Immature natural killer cell (primary cell): ENCODE measurements at regions not wholly inside any gene's neighbourhood (a gene's known extent, or its start where the extent isn't known, plus 50 kb on each side); places are given as distances from the start of the nearest gene placed in this dataset.
A peak's percentile ranks its signal among the peaks of the same experiment; 100 is the strongest.

Experiments
- DNase-seq, 3 donors: peaks; one replicate each; pipeline ENCODE4 v3.0.0; 2022; ENCODE audit warnings: mixed read lengths in 1 of 3
- H3K27ac Mint-ChIP-seq, 6 donors: one replicate each; pipeline ENCODE4 v1.8.0; 2020; ENCODE audit warnings: mixed read lengths in 6 of 6, mild to moderate bottlenecking in 5 of 6, inconsistent platforms in 4 of 6, moderate library complexity in 3 of 6
- H3K27me3 Mint-ChIP-seq, 3 donors: one replicate each; pipeline ENCODE4 v1.8.0; 2020 to 2021; ENCODE audit warnings: low read depth in 3 of 3, mild to moderate bottlenecking in 3 of 3, mixed read lengths in 3 of 3, moderate library complexity in 3 of 3, inconsistent platforms in 1 of 3
- H3K36me3 Mint-ChIP-seq, 3 donors: one replicate each; pipeline ENCODE4 v1.8.0; 2020; ENCODE audit warnings: mixed read lengths in 3 of 3, inconsistent platforms in 2 of 3, mild to moderate bottlenecking in 2 of 3
- H3K4me1 Mint-ChIP-seq, 2 donors: one replicate each; pipeline ENCODE4 v1.8.0; 2020; ENCODE audit warnings: inconsistent platforms in 2 of 2, mild to moderate bottlenecking in 2 of 2, mixed read lengths in 2 of 2, moderate library complexity in 1 of 2
- H3K4me3 Mint-ChIP-seq, 5 donors: one replicate each; pipeline ENCODE4 v1.8.0; 2020; ENCODE audit warnings: mild to moderate bottlenecking in 5 of 5, mixed read lengths in 5 of 5, inconsistent platforms in 3 of 5, moderate library complexity in 3 of 5
- H3K9me3 Mint-ChIP-seq, 6 donors: one replicate each; pipeline ENCODE4 v1.8.0; 2020; ENCODE audit warnings: mild to moderate bottlenecking in 6 of 6, mixed read lengths in 6 of 6, inconsistent platforms in 4 of 6, moderate library complexity in 3 of 6

- Mint-ChIP-seq H3K27me3 (peaks cover 0 to 7% (median 3%) of the 10 kb centered on the region in 3 donors), H3K4me1 (peaks cover 0 to 1% of the 10 kb centered on the region in 2 donors), H3K9me3 (no peaks in the 10 kb centered on the region), H3K27ac (no peak overlapping the region), H3K36me3 (no peaks in the 10 kb centered on the region), H3K4me3 (no peak overlapping the region)
- no peak for DNase-seq
Observed at GRCh38 chr2:121074293-121074932, 210.6 kb downstream of the TFCP2L1 start.

- Mint-ChIP-seq H3K9me3 (no peaks in the 10 kb centered on the region), H3K4me3 (no peak overlapping the region), H3K27me3 (peaks cover 0 to 7% (median 3%) of the 10 kb centered on the region in 3 donors), H3K4me1 (peaks cover 0 to 1% of the 10 kb centered on the region in 2 donors), H3K27ac (no peak overlapping the region), H3K36me3 (no peaks in the 10 kb centered on the region)
- no peak for DNase-seq
Observed at GRCh38 chr2:121075006-121075551, 209.9 kb downstream of the TFCP2L1 start.

GRCh38 chr2:121075641-121076497 is 209.1 kb downstream of the TFCP2L1 start:
- H3K36me3 Mint-ChIP-seq = no peaks in the 10 kb centered on the region
- H3K4me3 Mint-ChIP-seq = no peak overlapping the region
- H3K27me3 Mint-ChIP-seq = peaks cover 0 to 11% (median 3%) of the 10 kb centered on the region in 3 donors
- H3K9me3 Mint-ChIP-seq = no peaks in the 10 kb centered on the region
- H3K27ac Mint-ChIP-seq = no peak overlapping the region
- peaks cover 0 to 1% of the 10 kb centered on the region in 2 donors for H3K4me1 Mint-ChIP-seq
- DNase-seq = no peak

- no peak for DNase-seq
- H3K27ac Mint-ChIP-seq = no peak overlapping the region
- H3K9me3 Mint-ChIP-seq = no peaks in the 10 kb centered on the region
- H3K27me3 Mint-ChIP-seq = peaks cover 0 to 11% (median 3%) of the 10 kb centered on the region in 3 donors
- no peak overlapping the region for H3K4me3 Mint-ChIP-seq
- H3K4me1 Mint-ChIP-seq = peaks cover 0 to 1% of the 10 kb centered on the region in 2 donors
- H3K36me3 Mint-ChIP-seq = no peaks in the 10 kb centered on the region
Observed at GRCh38 chr2:121076498-121076820, 208.5 kb downstream of the TFCP2L1 start.

GRCh38 chr2:121076885-121077549 is 208.0 kb downstream of the TFCP2L1 start:
- DNase-seq = peak; percentile 36 to 43 (median 40)
- peaks cover 0 to 11% (median 3%) of the 10 kb centered on the region in 3 donors for H3K27me3 Mint-ChIP-seq
- H3K4me1 Mint-ChIP-seq = peaks cover 0 to 1% of the 10 kb centered on the region in 2 donors
- no peaks in the 10 kb centered on the region for H3K36me3 Mint-ChIP-seq
- H3K9me3 Mint-ChIP-seq = no peaks in the 10 kb centered on the region
- H3K27ac Mint-ChIP-seq = no peak overlapping the region
- no peak overlapping the region for H3K4me3 Mint-ChIP-seq

- Mint-ChIP-seq H3K9me3 (no peaks in the 10 kb centered on the region), H3K27me3 (peaks cover 0 to 13% (median 6%) of the 10 kb centered on the region in 3 donors), H3K36me3 (no peaks in the 10 kb centered on the region), H3K4me3 (no peak overlapping the region), H3K27ac (no peak overlapping the region), H3K4me1 (peaks cover 0 to 1% of the 10 kb centered on the region in 2 donors)
- no peak for DNase-seq
Observed at GRCh38 chr2:121078899-121079298, 206.1 kb downstream of the TFCP2L1 start.

GRCh38 chr2:121080013-121080772 is 204.8 kb downstream of the TFCP2L1 start:
- H3K4me3 Mint-ChIP-seq = no peak overlapping the region
- H3K27ac Mint-ChIP-seq = no peak overlapping the region
- peak; percentile 8 to 27 (median 19) for DNase-seq
- H3K9me3 Mint-ChIP-seq = no peaks in the 10 kb centered on the region
- H3K27me3 Mint-ChIP-seq = peaks cover 0 to 12% (median 6%) of the 10 kb centered on the region in 3 donors
- peaks cover 0 to 1% of the 10 kb centered on the region in 2 donors for H3K4me1 Mint-ChIP-seq
- no peaks in the 10 kb centered on the region for H3K36me3 Mint-ChIP-seq

- Mint-ChIP-seq H3K27me3 (peaks cover 0 to 10% (median 5%) of the 10 kb centered on the region in 3 donors), H3K9me3 (no peaks in the 10 kb centered on the region), H3K4me3 (no peak overlapping the region), H3K27ac (no peak overlapping the region), H3K4me1 (peaks cover 0 to 1% of the 10 kb centered on the region in 2 donors), H3K36me3 (no peaks in the 10 kb centered on the region)
- no peak for DNase-seq
Observed at GRCh38 chr2:121081701-121082100, 203.3 kb downstream of the TFCP2L1 start.

GRCh38 chr2:121082191-121082590 is 202.8 kb downstream of the TFCP2L1 start:
- Mint-ChIP-seq H3K9me3 (no peaks in the 10 kb centered on the region), H3K36me3 (no peaks in the 10 kb centered on the region), H3K4me3 (no peak overlapping the region), H3K4me1 (no peaks in the 10 kb centered on the region), H3K27ac (no peak overlapping the region), H3K27me3 (peaks cover 0 to 7% (median 5%) of the 10 kb centered on the region in 3 donors)
- DNase-seq = no peak

GRCh38 chr2:121084130-121084680 is 200.8 kb downstream of the TFCP2L1 start:
- Mint-ChIP-seq H3K36me3 (no peaks in the 10 kb centered on the region), H3K27ac (no peak overlapping the region), H3K9me3 (no peaks in the 10 kb centered on the region), H3K4me3 (no peak overlapping the region), H3K4me1 (no peaks in the 10 kb centered on the region), H3K27me3 (peaks cover 0 to 7% (median 3%) of the 10 kb centered on the region in 3 donors)
- DNase-seq = no peak

- H3K9me3 Mint-ChIP-seq = no peaks in the 10 kb centered on the region
- no peaks in the 10 kb centered on the region for H3K4me1 Mint-ChIP-seq
- no peaks in the 10 kb centered on the region for H3K36me3 Mint-ChIP-seq
- peaks cover 0 to 3% (median 3%) of the 10 kb centered on the region in 3 donors for H3K27me3 Mint-ChIP-seq
- no peak for DNase-seq
- H3K27ac Mint-ChIP-seq = no peak overlapping the region
- H3K4me3 Mint-ChIP-seq = no peak overlapping the region
Observed at GRCh38 chr2:121085801-121086200, 199.2 kb downstream of the TFCP2L1 start.

- Mint-ChIP-seq H3K36me3 (no peaks in the 10 kb centered on the region), H3K27ac (no peak overlapping the region), H3K4me3 (no peak overlapping the region), H3K27me3 (peaks cover 2 to 3% (median 3%) of the 10 kb centered on the region in 3 donors), H3K4me1 (no peaks in the 10 kb centered on the region), H3K9me3 (no peaks in the 10 kb centered on the region)
- no peak for DNase-seq
Observed at GRCh38 chr2:121086450-121086849, 198.6 kb downstream of the TFCP2L1 start.

- no peak overlapping the region for H3K4me3 Mint-ChIP-seq
- H3K4me1 Mint-ChIP-seq = no peaks in the 10 kb centered on the region
- peaks cover 2 to 3% (median 3%) of the 10 kb centered on the region in 3 donors for H3K27me3 Mint-ChIP-seq
- H3K27ac Mint-ChIP-seq = no peak overlapping the region
- no peaks in the 10 kb centered on the region for H3K36me3 Mint-ChIP-seq
- no peaks in the 10 kb centered on the region for H3K9me3 Mint-ChIP-seq
- no peak for DNase-seq
Observed at GRCh38 chr2:121087117-121087516, 197.9 kb downstream of the TFCP2L1 start.
